Kidney (tissue), 13 donors: ENCODE measurements at regions not wholly inside any gene's neighbourhood (a gene's known extent, or its start where the extent isn't known, plus 50 kb on each side); places are given as distances from the start of the nearest gene placed in this dataset.

Experiments used
- DNase-seq, 5 donors: peaks; one replicate each; pipeline ENCODE4 v3.0.0-alpha.2; 2013 to 2020
- FAIRE-seq: peaks from 2 replicates; lab custom pipeline; 2012; peaks lifted over from hg19 to GRCh38; lab: Jason Lieb, UNC
- H3K27ac ChIP-seq, 2 donors: one replicate each; pipeline ENCODE4 v1.7.0; 2013; ENCODE audit warnings: low read depth in 2 of 2, low read length in 2 of 2, inconsistent platforms in 1 of 2
- H3K27me3 ChIP-seq: one replicate; pipeline ENCODE4 v1.7.1; 2013; ENCODE audit warnings: low read length, inconsistent platforms; ENCODE audit not compliant: control insufficient read depth, insufficient read depth
- H3K36me3 ChIP-seq, 3 donors: one replicate each; pipeline versions ENCODE4 v1.7.0 to v1.7.1; 2013; ENCODE audit warnings: low read length in 3 of 3, control low read depth in 1 of 3, inconsistent platforms in 1 of 3; ENCODE audit not compliant: insufficient read depth in 3 of 3, control insufficient read depth in 2 of 3
- H3K4me1 ChIP-seq, 3 donors: one replicate each; pipeline versions ENCODE4 v1.7.0 to v1.7.1; 2013; ENCODE audit warnings: low read length in 3 of 3, inconsistent platforms in 1 of 3, low read depth in 1 of 3; ENCODE audit not compliant: control insufficient read depth in 2 of 3, insufficient read depth in 2 of 3
- H3K4me3 ChIP-seq, 3 donors: one replicate each; pipeline versions ENCODE4 v1.7.0 to v1.8.1; 2013; ENCODE audit warnings: low read length in 3 of 3, control low read depth in 1 of 3, inconsistent platforms in 1 of 3
- H3K9ac ChIP-seq, 3 donors: one replicate each; pipeline versions ENCODE4 v1.7.0 to v1.7.1; 2013; ENCODE audit warnings: low read length in 3 of 3, control low read depth in 1 of 3, inconsistent platforms in 1 of 3
- H3K9me3 ChIP-seq, 3 donors: one replicate each; pipeline versions ENCODE4 v1.7.0 to v1.7.1; 2013; ENCODE audit warnings: low read length in 3 of 3, control low read depth in 1 of 3, inconsistent platforms in 1 of 3; ENCODE audit not compliant: control insufficient read depth in 2 of 3, insufficient read depth in 1 of 3
- intact Hi-C: fragments of 100-400 bp; cut with DNase I; formaldehyde crosslinking; loops from one replicate; pipeline ENCODE4 v1.11.1; 2022
- TF ChIP-seq, protein P1 (sequence below): IDR thresholded peaks from 3 replicates; pipeline ENCODE4 v1.5.1; 2012; ENCODE audit warnings: mild to moderate bottlenecking, moderate library complexity, borderline replicate concordance; ENCODE audit not compliant: insufficient read depth; ENCODE audit errors: extremely low read depth
- donor health status: control.
- donor health status: control.
- donor health status: control.
- donor health status: control.
- donor health status: control.
- donor health status: DM: yes; HTN: yes; CAD: no.
- donor health status: Normal renal cell carcinoma (clear cell type).

- Histone ChIP-seq H3K9me3 (no peaks in the 10 kb centered on the region), H3K4me3 (no peak overlapping the region), H3K36me3 (no peaks in the 10 kb centered on the region), H3K4me1 (peaks cover 0 to 7% (median 4%) of the 10 kb centered on the region in 3 donors), H3K27ac (no peak overlapping the region), H3K9ac (no peak overlapping the region), H3K27me3 (no peaks in the 10 kb centered on the region)
- DNase-seq (peak in 3 of 5 donors; percentile 33 to 65 (median 45)), FAIRE-seq (no peak)
- intact Hi-C loops = no loop called here
- TF ChIP-seq, protein P1, sequence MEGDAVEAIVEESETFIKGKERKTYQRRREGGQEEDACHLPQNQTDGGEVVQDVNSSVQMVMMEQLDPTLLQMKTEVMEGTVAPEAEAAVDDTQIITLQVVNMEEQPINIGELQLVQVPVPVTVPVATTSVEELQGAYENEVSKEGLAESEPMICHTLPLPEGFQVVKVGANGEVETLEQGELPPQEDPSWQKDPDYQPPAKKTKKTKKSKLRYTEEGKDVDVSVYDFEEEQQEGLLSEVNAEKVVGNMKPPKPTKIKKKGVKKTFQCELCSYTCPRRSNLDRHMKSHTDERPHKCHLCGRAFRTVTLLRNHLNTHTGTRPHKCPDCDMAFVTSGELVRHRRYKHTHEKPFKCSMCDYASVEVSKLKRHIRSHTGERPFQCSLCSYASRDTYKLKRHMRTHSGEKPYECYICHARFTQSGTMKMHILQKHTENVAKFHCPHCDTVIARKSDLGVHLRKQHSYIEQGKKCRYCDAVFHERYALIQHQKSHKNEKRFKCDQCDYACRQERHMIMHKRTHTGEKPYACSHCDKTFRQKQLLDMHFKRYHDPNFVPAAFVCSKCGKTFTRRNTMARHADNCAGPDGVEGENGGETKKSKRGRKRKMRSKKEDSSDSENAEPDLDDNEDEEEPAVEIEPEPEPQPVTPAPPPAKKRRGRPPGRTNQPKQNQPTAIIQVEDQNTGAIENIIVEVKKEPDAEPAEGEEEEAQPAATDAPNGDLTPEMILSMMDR = no peak
These were observed 174.4 kb upstream of the KIAA1217 start for GRCh38 chr10:24034571-24034970.

DNA sequence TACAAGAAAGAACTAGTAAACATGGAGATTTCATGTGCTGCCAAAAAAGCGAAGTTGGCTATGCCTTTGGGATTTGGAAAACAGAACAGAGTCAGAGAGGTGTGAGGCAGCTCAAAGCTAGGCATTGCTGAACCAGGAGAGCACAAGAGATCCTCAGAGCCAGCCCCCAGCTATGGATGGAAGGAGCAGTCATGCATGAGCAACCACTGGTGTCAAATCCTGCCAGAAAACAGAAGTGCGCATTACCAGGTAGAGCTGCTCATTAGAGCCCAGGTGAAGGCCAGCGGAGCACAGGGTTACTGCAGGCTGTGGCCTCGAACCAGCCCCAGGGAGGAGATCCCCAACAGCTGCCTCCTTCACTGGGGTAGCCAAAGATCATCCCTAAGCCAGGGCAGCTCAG lies 173.2 kb upstream of the KIAA1217 start:
- H3K27me3 ChIP-seq = no peaks in the 10 kb centered on the region
- intact Hi-C loops = no loop called here
- peaks cover 4 to 8% (median 7%) of the 10 kb centered on the region in 3 donors for H3K4me1 ChIP-seq
- DNase-seq = peak in 3 of 5 donors; percentile 29 to 57 (median 47)
- TF ChIP-seq, protein P1 = no peak
- H3K36me3 ChIP-seq = no peaks in the 10 kb centered on the region
- H3K9ac ChIP-seq = no peak overlapping the region
- H3K9me3 ChIP-seq = no peaks in the 10 kb centered on the region
- no peak overlapping the region for H3K4me3 ChIP-seq
- FAIRE-seq = no peak
- no peak overlapping the region for H3K27ac ChIP-seq

- intact Hi-C loops = no loop called here
- H3K4me1 ChIP-seq = peaks cover 7 to 12% (median 8%) of the 10 kb centered on the region in 3 donors
- no peak for DNase-seq
- H3K4me3 ChIP-seq = no peak overlapping the region
- no peak overlapping the region for H3K27ac ChIP-seq
- H3K9me3 ChIP-seq = no peaks in the 10 kb centered on the region
- FAIRE-seq = no peak
- no peaks in the 10 kb centered on the region for H3K36me3 ChIP-seq
- no peaks in the 10 kb centered on the region for H3K27me3 ChIP-seq
- H3K9ac ChIP-seq = no peak overlapping the region
- TF ChIP-seq, protein P1 = no peak
These were observed 169.6 kb upstream of the KIAA1217 start for GRCh38 chr10:24039315-24039714.

DNA sequence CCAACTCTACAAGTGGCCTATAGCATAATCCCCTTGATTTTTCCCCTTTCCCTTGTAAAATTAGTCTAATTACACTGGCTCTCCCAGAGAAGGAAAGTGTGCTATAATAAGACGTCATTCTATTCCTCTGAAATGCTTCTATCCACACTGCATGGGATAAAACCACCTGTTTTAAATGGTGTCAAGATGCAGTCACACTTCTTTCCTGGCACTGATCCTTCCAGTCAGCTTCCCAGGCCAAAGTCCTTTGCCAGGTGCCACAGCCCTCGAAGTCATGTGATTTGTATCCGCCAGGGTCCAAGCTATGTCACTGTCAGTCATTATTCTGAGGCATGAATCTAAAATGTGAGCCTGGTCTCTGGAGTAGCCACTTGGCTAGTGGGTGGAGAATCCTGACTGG lies 169.0 kb upstream of the KIAA1217 start:
- no peak for FAIRE-seq

More for the DNA sequence above, 169.0 kb upstream of the KIAA1217 start:
- no peaks in the 10 kb centered on the region for H3K27me3 ChIP-seq
- peak in 1 of 5 donors; percentile 39 for DNase-seq
- H3K4me3 ChIP-seq = no peak overlapping the region
- TF ChIP-seq, protein P1 = no peak
- H3K4me1 ChIP-seq = peaks cover 4 to 12% (median 7%) of the 10 kb centered on the region in 3 donors
- intact Hi-C loops = no loop called here
- H3K9me3 ChIP-seq = no peaks in the 10 kb centered on the region
- no peak overlapping the region for H3K9ac ChIP-seq
- H3K27ac ChIP-seq = no peak overlapping the region
- H3K36me3 ChIP-seq = no peaks in the 10 kb centered on the region
